RKO (cell line): ENCODE measurements at regions not wholly inside any gene's neighbourhood (a gene's known extent, or its start where the extent isn't known, plus 50 kb on each side); places are given as distances from the start of the nearest gene placed in this dataset.

ENCODE experiments used
- DNase-seq: peaks from one replicate; pipeline ENCODE4 v3.0.0-alpha.2; 2016; ENCODE audit warnings: low spot score

- no peak for DNase-seq
Observed at GRCh38 chr4:115927382-115927781, 814.0 kb upstream of the NDST4 start.

- no peak for DNase-seq
Observed at GRCh38 chr4:115923152-115923551, 809.7 kb upstream of the NDST4 start.

GRCh38 chr4:115920637-115921036, 807.2 kb upstream of the NDST4 start:
- DNase-seq, result no peak

- DNase-seq, result no peak
Observed at GRCh38 chr4:115918149-115918548, 804.7 kb upstream of the NDST4 start.

- DNase-seq, result peak; percentile 16
Observed at GRCh38 chr4:115906428-115906827, 793.0 kb upstream of the NDST4 start.

- DNase-seq, result no peak
Observed at GRCh38 chr4:115883847-115884246, 770.4 kb upstream of the NDST4 start.

- DNase-seq, result no peak
Observed at GRCh38 chr4:115883231-115883630, 769.8 kb upstream of the NDST4 start.

- no peak for DNase-seq
Observed at GRCh38 chr4:115873048-115873447, 759.6 kb upstream of the NDST4 start.

GRCh38 chr4:115871596-115871995, 758.2 kb upstream of the NDST4 start:
- DNase-seq, result no peak

- DNase-seq, result no peak
Observed at GRCh38 chr4:115866364-115866896, 753.0 kb upstream of the NDST4 start.

- DNase-seq, result no peak
Observed at GRCh38 chr4:115865736-115866135, 752.3 kb upstream of the NDST4 start.

GRCh38 chr4:115852767-115853091, 739.3 kb upstream of the NDST4 start:
- no peak for DNase-seq

- DNase-seq, result peak; percentile 48
Observed at GRCh38 chr4:115851918-115852766, 738.7 kb upstream of the NDST4 start.

- no peak for DNase-seq
Observed at GRCh38 chr4:115850799-115851509, 737.5 kb upstream of the NDST4 start.

- DNase-seq, result no peak
Observed at GRCh38 chr4:115844180-115844579, 730.8 kb upstream of the NDST4 start.

- peak; percentile 10 for DNase-seq
Observed at GRCh38 chr4:115841871-115842270, 728.5 kb upstream of the NDST4 start.

- DNase-seq, result no peak
Observed at GRCh38 chr4:115834441-115834840, 721.0 kb upstream of the NDST4 start.

- no peak for DNase-seq
Observed at GRCh38 chr4:115824630-115825029, 711.2 kb upstream of the NDST4 start.

- no peak for DNase-seq
Observed at GRCh38 chr4:115803825-115804224, 690.4 kb upstream of the NDST4 start.

GRCh38 chr4:115790812-115791211, 677.4 kb upstream of the NDST4 start:
- DNase-seq, result no peak

- no peak for DNase-seq
Observed at GRCh38 chr4:115781528-115782146, 668.2 kb upstream of the NDST4 start.

- DNase-seq, result no peak
Observed at GRCh38 chr4:115780835-115781234, 667.4 kb upstream of the NDST4 start.

- no peak for DNase-seq
Observed at GRCh38 chr4:115780268-115780667, 666.8 kb upstream of the NDST4 start.
